ENCODE measurements at regions not wholly inside any gene's neighbourhood (a gene's known extent, or its start where the extent isn't known, plus 50 kb on each side); places are given as distances from the start of the nearest gene placed in this dataset.

DNA sequence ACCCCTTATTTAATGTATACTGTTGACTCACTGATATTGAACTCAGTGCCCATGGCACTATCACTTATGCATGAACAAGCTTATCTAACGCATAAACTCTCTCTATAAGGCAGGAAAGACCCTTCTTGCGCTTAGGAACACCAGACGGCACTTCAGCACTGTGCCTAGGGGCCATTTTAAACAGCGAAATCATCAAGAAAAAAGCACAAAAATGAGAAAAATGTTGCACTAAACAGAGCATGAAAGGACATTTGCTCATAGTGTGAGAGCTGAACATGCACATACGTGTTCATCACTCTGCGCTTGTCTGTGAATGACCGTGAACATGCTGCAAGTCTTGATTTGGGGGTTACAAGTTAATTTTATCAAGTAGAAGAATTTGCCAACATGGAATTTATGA is 109.6 kb downstream of the WDR11 start:
- H3K4me1 Mint-ChIP-seq (ENCODE audit: low read depth) = no peaks in the 10 kb centered on the region
- no peak overlapping the region for H3K27ac Mint-ChIP-seq
- intact Hi-C loops (cut with micrococcal nuclease) = no loop called here
- DNase-seq = no peak
- CTCF ChIA-PET = interaction anchor here (1.9 kb wide), 1 partner anchor 12 kb away, joined by 5 read pairs; no protein-coding TSS in a partner anchor
- H3K36me3 Mint-ChIP-seq (ENCODE audit: low read depth) = no peaks in the 10 kb centered on the region
- peaks cover 6% of the 10 kb centered on the region for H3K27me3 Mint-ChIP-seq (ENCODE audit: low read depth)
- H3K4me3 Mint-ChIP-seq = no peak overlapping the region
- H3K9me3 Mint-ChIP-seq = no peaks in the 10 kb centered on the region

GRCh38 chr10:120961795-120962755 is 110.9 kb downstream of the WDR11 start:
- Mint-ChIP-seq H3K27ac (no peak overlapping the region), H3K27me3 (ENCODE audit: low read depth) (peaks cover 7% of the 10 kb centered on the region), H3K4me3 (no peak overlapping the region), H3K9me3 (no peaks in the 10 kb centered on the region), H3K4me1 (ENCODE audit: low read depth) (no peaks in the 10 kb centered on the region), H3K36me3 (ENCODE audit: low read depth) (no peaks in the 10 kb centered on the region)
- CTCF ChIA-PET = interaction anchor here (1.6 to 1.9 kb wide), 2 partner anchors 13 kb away, joined by 5 read pairs; no protein-coding TSS in a partner anchor
- intact Hi-C loops (cut with micrococcal nuclease) = no loop called here
- no peak for DNase-seq

- DNase-seq = no peak
- Mint-ChIP-seq H3K9me3 (no peaks in the 10 kb centered on the region), H3K27me3 (ENCODE audit: low read depth) (peaks cover 9% of the 10 kb centered on the region), H3K27ac (no peak overlapping the region), H3K4me1 (ENCODE audit: low read depth) (no peaks in the 10 kb centered on the region), H3K36me3 (ENCODE audit: low read depth) (no peaks in the 10 kb centered on the region), H3K4me3 (no peak overlapping the region)
- intact Hi-C loops (cut with micrococcal nuclease) = no loop called here
- CTCF ChIA-PET = interaction anchor here (1.6 kb wide), 2 partner anchors 14 to 20 kb away, joined by 4 to 5 read pairs; no protein-coding TSS in a partner anchor
Measured at GRCh38 chr10:120962756-120963593, 111.8 kb downstream of the WDR11 start.

DNA sequence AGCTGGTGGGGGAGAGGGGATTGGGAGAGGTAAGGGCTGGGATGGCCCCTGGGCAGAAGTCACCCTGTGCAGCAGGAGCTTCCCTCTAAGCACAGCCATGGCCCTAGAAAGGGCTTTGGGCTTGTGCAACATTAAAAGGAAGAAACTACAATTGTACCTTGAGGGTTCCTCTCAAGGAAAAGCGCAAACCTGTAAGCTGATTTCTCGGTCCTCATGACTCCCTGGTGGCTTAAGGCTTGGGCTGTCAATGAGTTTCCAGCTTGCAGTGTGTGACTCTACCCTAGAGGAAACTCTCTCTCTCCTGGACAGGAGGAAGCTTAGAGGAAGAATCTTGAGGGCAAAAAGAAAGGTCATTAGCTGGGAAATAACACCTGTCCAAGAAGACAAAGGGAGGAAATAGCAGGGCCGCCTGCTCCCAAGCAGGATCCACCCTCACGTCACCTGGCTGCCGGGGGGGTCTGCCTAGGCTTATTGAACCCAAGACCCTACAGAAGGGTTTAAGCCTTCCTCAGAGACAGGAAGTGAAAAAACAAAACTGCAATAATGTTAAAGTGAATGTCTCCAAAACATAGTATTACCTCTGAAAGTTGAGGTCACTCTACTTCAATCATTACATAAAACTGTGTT is 112.5 kb downstream of the WDR11 start:
- Mint-ChIP-seq H3K27me3 (ENCODE audit: low read depth) (peaks cover 9% of the 10 kb centered on the region), H3K4me1 (ENCODE audit: low read depth) (no peaks in the 10 kb centered on the region), H3K4me3 (no peak overlapping the region), H3K9me3 (no peaks in the 10 kb centered on the region), H3K27ac (no peak overlapping the region), H3K36me3 (ENCODE audit: low read depth) (no peaks in the 10 kb centered on the region)
- CTCF ChIA-PET = interaction anchor here (1.6 kb wide), 2 partner anchors 14 to 20 kb away, joined by 4 to 5 read pairs; no protein-coding TSS in a partner anchor
- no peak for DNase-seq
- intact Hi-C loops (cut with micrococcal nuclease) = no loop called here

GRCh38 chr10:120966657-120967045 is 115.5 kb downstream of the WDR11 start:
- H3K27ac Mint-ChIP-seq = no peak overlapping the region
- H3K4me1 Mint-ChIP-seq (ENCODE audit: low read depth) = no peaks in the 10 kb centered on the region
- peaks cover 10% of the 10 kb centered on the region for H3K27me3 Mint-ChIP-seq (ENCODE audit: low read depth)
- intact Hi-C loops (cut with micrococcal nuclease) = no loop called here
- H3K9me3 Mint-ChIP-seq = no peaks in the 10 kb centered on the region
- no peak overlapping the region for H3K4me3 Mint-ChIP-seq
- H3K36me3 Mint-ChIP-seq (ENCODE audit: low read depth) = no peaks in the 10 kb centered on the region
- CTCF ChIA-PET = no interaction called here
- DNase-seq = no peak

DNA sequence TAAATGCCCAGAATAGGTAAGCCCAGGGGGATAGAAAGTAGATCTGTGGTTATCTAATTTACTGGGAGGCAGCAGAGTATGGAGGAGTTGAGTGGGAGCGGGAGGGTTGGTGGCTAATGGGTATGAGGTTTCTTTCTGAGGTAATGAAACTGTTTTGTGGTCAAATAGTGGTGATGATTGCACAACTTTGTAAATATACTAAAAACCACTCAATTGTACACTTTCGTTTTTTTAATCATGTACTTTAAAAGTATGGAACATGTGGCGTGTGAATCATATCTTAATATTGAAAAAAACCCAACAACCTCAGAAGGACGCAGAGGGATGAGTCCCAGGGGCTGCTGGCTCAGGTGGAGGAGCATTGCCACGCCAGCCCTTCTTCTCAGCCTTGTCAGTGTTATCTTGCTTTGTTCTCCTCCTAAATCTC is 118.1 kb downstream of the WDR11 start:
- no peak for DNase-seq
- no peak overlapping the region for H3K27ac Mint-ChIP-seq
- no peaks in the 10 kb centered on the region for H3K4me1 Mint-ChIP-seq (ENCODE audit: low read depth)
- H3K9me3 Mint-ChIP-seq = no peaks in the 10 kb centered on the region
- intact Hi-C loops (cut with micrococcal nuclease) = no loop called here
- no peaks in the 10 kb centered on the region for H3K36me3 Mint-ChIP-seq (ENCODE audit: low read depth)
- no peak overlapping the region for H3K4me3 Mint-ChIP-seq
- CTCF ChIA-PET = no interaction called here
- peaks cover 11% of the 10 kb centered on the region for H3K27me3 Mint-ChIP-seq (ENCODE audit: low read depth)

GRCh38 chr10:120970595-120971529 is 119.7 kb downstream of the WDR11 start:
- Mint-ChIP-seq H3K4me1 (ENCODE audit: low read depth) (no peaks in the 10 kb centered on the region), H3K36me3 (ENCODE audit: low read depth) (no peaks in the 10 kb centered on the region), H3K27me3 (ENCODE audit: low read depth) (peaks cover 17% of the 10 kb centered on the region), H3K9me3 (peaks cover 2% of the 10 kb centered on the region), H3K4me3 (no peak overlapping the region), H3K27ac (no peak overlapping the region)
- no peak for DNase-seq
- CTCF ChIA-PET = interaction anchor here (0.6 kb wide), 1 partner anchor 22 kb away, joined by 4 read pairs; no protein-coding TSS in a partner anchor
- intact Hi-C loops (cut with micrococcal nuclease) = no loop called here

- H3K36me3 Mint-ChIP-seq (ENCODE audit: low read depth) = no peaks in the 10 kb centered on the region
- CTCF ChIA-PET = no interaction called here
- no peaks in the 10 kb centered on the region for H3K4me1 Mint-ChIP-seq (ENCODE audit: low read depth)
- DNase-seq = no peak
- no peak overlapping the region for H3K27ac Mint-ChIP-seq
- peaks cover 23% of the 10 kb centered on the region for H3K27me3 Mint-ChIP-seq (ENCODE audit: low read depth)
- intact Hi-C loops (cut with micrococcal nuclease) = no loop called here
- H3K4me3 Mint-ChIP-seq = no peak overlapping the region
- H3K9me3 Mint-ChIP-seq = peaks cover 2% of the 10 kb centered on the region
Measured at GRCh38 chr10:120971671-120972070, 120.5 kb downstream of the WDR11 start.

- no peak for DNase-seq
- CTCF ChIA-PET = no interaction called here
- Mint-ChIP-seq H3K27ac (no peak overlapping the region), H3K27me3 (ENCODE audit: low read depth) (peaks cover 23% of the 10 kb centered on the region), H3K4me3 (no peak overlapping the region), H3K4me1 (ENCODE audit: low read depth) (no peaks in the 10 kb centered on the region), H3K36me3 (ENCODE audit: low read depth) (no peaks in the 10 kb centered on the region), H3K9me3 (peaks cover 2% of the 10 kb centered on the region)
- intact Hi-C loops (cut with micrococcal nuclease) = no loop called here
Measured at GRCh38 chr10:120972259-120972658, 121.1 kb downstream of the WDR11 start.

DNA sequence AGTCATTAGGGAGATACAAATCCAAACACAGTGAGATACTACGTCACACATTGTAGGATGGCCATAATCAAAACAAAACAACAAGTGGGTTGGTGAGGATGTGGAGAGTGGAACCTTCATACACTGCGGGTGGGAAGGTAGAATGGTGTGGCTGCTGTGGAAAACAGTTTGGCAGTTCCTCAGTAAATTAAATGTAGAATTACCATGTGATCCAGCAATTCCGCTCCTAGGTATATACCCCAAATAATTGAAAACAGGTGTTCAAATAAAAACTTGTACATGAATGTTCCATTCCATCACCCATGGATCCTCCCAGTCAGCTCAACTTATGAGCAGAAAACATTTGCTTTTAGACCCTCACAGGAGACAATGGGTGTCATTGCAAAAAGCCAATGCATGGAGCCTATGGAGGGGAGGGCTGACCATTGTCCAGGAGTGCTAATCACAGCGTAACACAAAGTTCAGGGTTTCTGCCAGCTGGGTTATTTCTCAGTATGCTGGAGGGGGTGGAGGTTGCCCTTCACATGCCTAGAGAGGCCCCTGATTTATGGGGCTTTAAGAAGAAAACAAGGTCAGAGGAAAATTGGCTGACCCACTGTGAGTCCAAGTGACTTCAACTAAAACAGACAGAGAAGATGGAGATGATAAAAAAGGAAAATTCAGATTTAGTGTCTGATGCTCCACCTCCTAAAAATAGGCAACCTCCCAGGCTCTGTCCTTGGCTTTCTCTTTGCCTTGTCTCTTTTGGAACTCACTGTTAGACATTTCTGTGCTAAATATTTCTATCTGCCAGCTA is 124.1 kb downstream of the WDR11 start:
- Mint-ChIP-seq H3K9me3 (peaks cover 2% of the 10 kb centered on the region), H3K27me3 (ENCODE audit: low read depth) (peaks cover 38% of the 10 kb centered on the region), H3K4me3 (no peak overlapping the region), H3K4me1 (ENCODE audit: low read depth) (peaks cover 5% of the 10 kb centered on the region), H3K36me3 (ENCODE audit: low read depth) (no peaks in the 10 kb centered on the region), H3K27ac (no peak overlapping the region)
- DNase-seq = no peak
- intact Hi-C loops (cut with micrococcal nuclease) = no loop called here
- CTCF ChIA-PET = no interaction called here

DNA sequence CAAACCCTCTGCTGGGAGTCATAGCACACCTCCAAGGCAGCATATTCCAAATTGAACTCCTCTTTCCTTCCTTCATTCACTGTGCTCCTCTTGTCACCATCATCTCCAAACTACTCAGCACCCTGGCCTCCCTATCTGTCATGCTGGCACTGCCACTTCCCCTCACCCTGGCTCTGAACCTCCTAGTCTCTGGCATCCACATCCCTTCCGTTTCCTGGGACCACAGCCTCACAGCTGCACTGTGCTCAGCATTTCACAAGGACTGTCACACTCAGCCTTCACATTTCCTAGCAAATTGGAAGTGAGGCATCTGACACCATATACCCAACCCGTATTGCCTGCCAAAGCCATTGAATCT is 124.7 kb downstream of the WDR11 start:
- intact Hi-C loops (cut with micrococcal nuclease) = no loop called here
- H3K27me3 Mint-ChIP-seq (ENCODE audit: low read depth) = peaks cover 41% of the 10 kb centered on the region
- peaks cover 2% of the 10 kb centered on the region for H3K9me3 Mint-ChIP-seq
- no peak overlapping the region for H3K4me3 Mint-ChIP-seq
- DNase-seq = no peak
- CTCF ChIA-PET = no interaction called here
- H3K36me3 Mint-ChIP-seq (ENCODE audit: low read depth) = no peaks in the 10 kb centered on the region
- H3K27ac Mint-ChIP-seq = no peak overlapping the region
- H3K4me1 Mint-ChIP-seq (ENCODE audit: low read depth) = peaks cover 5% of the 10 kb centered on the region

Measured in activated naive CD4-positive, alpha-beta T cell treated with anti-CD3 and anti-CD28 coated beads for 36 hours (primary cell).